ENCODE measurements at regions not wholly inside any gene's neighbourhood (a gene's known extent, or its start where the extent isn't known, plus 50 kb on each side); places are given as distances from the start of the nearest gene placed in this dataset.

GRCh38 chr5:174312270-174312617 lies 266.7 kb downstream of the NSG2 start:
- intact Hi-C loops (cut with micrococcal nuclease) (loop anchor here (1.0 to 5.0 kb wide), 5 partner anchors 267 to 693 kb away; partner anchors contain the start of gene NSG2), dilution Hi-C loops (cut with MboI; ENCODE audit: extremely low pct_ligation_motif_present, low sequenced_read_pairs) (no loop called here)
- H3K27me3 ChIP-seq (ENCODE audit: control insufficient read depth in 2 of 2, insufficient read depth in 2 of 2, low read length in 2 of 2): no peaks in the 10 kb centered on the region
- BruUV-seq (replicated peaks): no TSS peak
- no peak overlapping the region for H2AFZ ChIP-seq (ENCODE audit: low read depth, low read length)
- H3K36me3 ChIP-seq (ENCODE audit: control insufficient read depth in 2 of 2, extremely low read depth in 1 of 2, insufficient read depth in 2 of 2, low read length in 2 of 2): no peaks in the 10 kb centered on the region
- no peak overlapping the region for H3K4me2 ChIP-seq (ENCODE audit: insufficient read depth, low read length)
- no peaks in the 10 kb centered on the region for H3K4me1 ChIP-seq (ENCODE audit: control insufficient read depth, extremely low read depth, insufficient read depth, low read length)
- no peak for TF ChIP-seq POLR2AphosphoS5 (IDR thresholded peaks at IDR 0.05; ENCODE audit: insufficient read depth, low read depth, low read length)
- no peak for TF ChIP-seq FOS (IDR thresholded peaks at IDR 0.05; ENCODE audit: borderline replicate concordance, insufficient read depth, low read length)
- H3K4me3 ChIP-seq (replicated peaks in 1 of 3; ENCODE audit: insufficient read depth in 1 of 3, low read depth in 1 of 3, low read length in 3 of 3): no peak overlapping the region
- no peaks in the 10 kb centered on the region for H3K9me1 ChIP-seq (replicated peaks; ENCODE audit: control insufficient read depth, extremely low read depth, insufficient read depth, low read length)
- no peaks in the 10 kb centered on the region for H3K79me2 ChIP-seq (ENCODE audit: control insufficient read depth, insufficient read depth, low read length)
- H3K9me3 ChIP-seq (replicated peaks; ENCODE audit: control insufficient read depth, insufficient read depth, low read length): no peaks in the 10 kb centered on the region
- ChIA-PET POLR2A (no interaction called here), CTCF (interaction anchor here (0.8 to 2.6 kb wide), 27 partner anchors 9 to 1605 kb away, joined by 3 to 61 read pairs (median 4); partner anchors contain the start of genes BOD1, CPEB4 and NSG2)
- H4K20me1 ChIP-seq (replicated peaks; ENCODE audit: control insufficient read depth, extremely low read depth, insufficient read depth, low read length): no peaks in the 10 kb centered on the region
- no peak for FAIRE-seq
- no peak for DNase-seq (ENCODE audit: low read depth, low spot score)
- no peak overlapping the region for H3K9ac ChIP-seq (replicated peaks; ENCODE audit: extremely low read depth, insufficient read depth, low read length)
- no peak overlapping the region for H3K27ac ChIP-seq (ENCODE audit: insufficient read depth, low read depth, low read length)

DNA sequence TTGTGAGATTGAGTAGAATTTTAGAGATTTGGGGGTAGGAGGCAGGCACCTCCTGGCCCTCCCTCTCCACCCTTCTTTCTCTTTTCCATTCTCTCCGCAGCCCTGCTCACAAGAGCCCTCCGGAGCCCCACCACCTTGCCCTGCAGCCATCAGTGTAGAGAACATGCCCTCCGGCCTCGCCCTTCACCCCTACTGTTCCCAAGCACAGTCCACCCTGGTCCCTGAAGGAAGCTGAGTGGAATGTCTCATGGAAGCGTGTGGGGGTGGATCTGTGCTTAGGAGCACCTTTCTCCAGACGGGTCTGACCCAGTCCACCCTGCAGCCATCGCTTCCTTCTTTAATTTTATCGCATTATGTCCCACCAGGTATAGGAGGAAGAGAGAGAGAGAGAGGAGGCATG lies 267.1 kb downstream of the NSG2 start:
- no peak overlapping the region for H3K9ac ChIP-seq (replicated peaks; ENCODE audit: extremely low read depth, insufficient read depth, low read length)
- H3K27me3 ChIP-seq (ENCODE audit: control insufficient read depth in 2 of 2, insufficient read depth in 2 of 2, low read length in 2 of 2): no peaks in the 10 kb centered on the region
- H3K4me1 ChIP-seq (ENCODE audit: control insufficient read depth, extremely low read depth, insufficient read depth, low read length): no peaks in the 10 kb centered on the region
- no peak overlapping the region for H3K4me2 ChIP-seq (ENCODE audit: insufficient read depth, low read length)
- DNase-seq (ENCODE audit: low read depth, low spot score) (no peak), FAIRE-seq (no peak)
- no peak overlapping the region for H2AFZ ChIP-seq (ENCODE audit: low read depth, low read length)
- H3K79me2 ChIP-seq (ENCODE audit: control insufficient read depth, insufficient read depth, low read length): no peaks in the 10 kb centered on the region
- dilution Hi-C loops (cut with MboI; ENCODE audit: extremely low pct_ligation_motif_present, low sequenced_read_pairs) (no loop called here), intact Hi-C loops (cut with micrococcal nuclease) (loop anchor here (1.0 to 5.0 kb wide), 5 partner anchors 267 to 693 kb away; partner anchors contain the start of gene NSG2)
- H4K20me1 ChIP-seq (replicated peaks; ENCODE audit: control insufficient read depth, extremely low read depth, insufficient read depth, low read length): no peaks in the 10 kb centered on the region
- POLR2A ChIA-PET: no interaction called here
- no peaks in the 10 kb centered on the region for H3K9me3 ChIP-seq (replicated peaks; ENCODE audit: control insufficient read depth, insufficient read depth, low read length)
- no peaks in the 10 kb centered on the region for H3K36me3 ChIP-seq (ENCODE audit: control insufficient read depth in 2 of 2, extremely low read depth in 1 of 2, insufficient read depth in 2 of 2, low read length in 2 of 2)
- H3K4me3 ChIP-seq (replicated peaks in 1 of 3; ENCODE audit: insufficient read depth in 1 of 3, low read depth in 1 of 3, low read length in 3 of 3): no peak overlapping the region
- TF ChIP-seq POLR2A (IDR thresholded peaks at IDR 0.05; ENCODE audit: low read depth, low read length) (no peak), MYC (IDR thresholded peaks at IDR 0.05; ENCODE audit: low read depth, low read length) (no peak), FOS (IDR thresholded peaks at IDR 0.05; ENCODE audit: borderline replicate concordance, insufficient read depth, low read length) (no peak), JUN (IDR thresholded peaks at IDR 0.05; ENCODE audit: borderline replicate concordance, insufficient read depth, insufficient read length, low read depth) (no peak)
- TF ChIP-seq, protein P1, sequence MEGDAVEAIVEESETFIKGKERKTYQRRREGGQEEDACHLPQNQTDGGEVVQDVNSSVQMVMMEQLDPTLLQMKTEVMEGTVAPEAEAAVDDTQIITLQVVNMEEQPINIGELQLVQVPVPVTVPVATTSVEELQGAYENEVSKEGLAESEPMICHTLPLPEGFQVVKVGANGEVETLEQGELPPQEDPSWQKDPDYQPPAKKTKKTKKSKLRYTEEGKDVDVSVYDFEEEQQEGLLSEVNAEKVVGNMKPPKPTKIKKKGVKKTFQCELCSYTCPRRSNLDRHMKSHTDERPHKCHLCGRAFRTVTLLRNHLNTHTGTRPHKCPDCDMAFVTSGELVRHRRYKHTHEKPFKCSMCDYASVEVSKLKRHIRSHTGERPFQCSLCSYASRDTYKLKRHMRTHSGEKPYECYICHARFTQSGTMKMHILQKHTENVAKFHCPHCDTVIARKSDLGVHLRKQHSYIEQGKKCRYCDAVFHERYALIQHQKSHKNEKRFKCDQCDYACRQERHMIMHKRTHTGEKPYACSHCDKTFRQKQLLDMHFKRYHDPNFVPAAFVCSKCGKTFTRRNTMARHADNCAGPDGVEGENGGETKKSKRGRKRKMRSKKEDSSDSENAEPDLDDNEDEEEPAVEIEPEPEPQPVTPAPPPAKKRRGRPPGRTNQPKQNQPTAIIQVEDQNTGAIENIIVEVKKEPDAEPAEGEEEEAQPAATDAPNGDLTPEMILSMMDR (IDR thresholded peaks at IDR 0.05; ENCODE audit: extremely low read depth in 1 of 2, insufficient read depth in 1 of 2, low read depth in 1 of 2, low read length in 2 of 2): no peak
- no TSS peak for BruUV-seq (replicated peaks)
- CTCF ChIA-PET: interaction anchor here (1.0 to 2.6 kb wide), 22 partner anchors 9 to 1606 kb away, joined by 3 to 61 read pairs (median 4); partner anchors contain the start of genes BOD1 and NSG2
- H3K27ac ChIP-seq (ENCODE audit: insufficient read depth, low read depth, low read length): no peak overlapping the region
- H3K9me1 ChIP-seq (replicated peaks; ENCODE audit: control insufficient read depth, extremely low read depth, insufficient read depth, low read length): no peaks in the 10 kb centered on the region
